Cardiac fibroblast (primary cell): ENCODE measurements at regions not wholly inside any gene's neighbourhood (a gene's known extent, or its start where the extent isn't known, plus 50 kb on each side); places are given as distances from the start of the nearest gene placed in this dataset.

Experiments
- DNase-seq, 2 donors: peaks; one replicate each; pipeline versions ENCODE4 v3.0.0 to v3.0.0-alpha.2; 2010; ENCODE audit warnings: low read depth in 2 of 2
- H3K4me3 ChIP-seq, 2 donors: replicated peaks in 1 of 2; 1 replicate in 1 of 2; 2 replicates in 1 of 2; pipeline ENCODE4 v1.5.1; 2011; ENCODE audit warnings: low read depth in 2 of 2, low read length in 2 of 2, mild to moderate bottlenecking in 2 of 2, moderate library complexity in 1 of 2
- TF ChIP-seq, protein P1 (sequence below): IDR thresholded peaks from one replicate; pipeline ENCODE4 v1.5.1; 2011; ENCODE audit warnings: low read depth, mild to moderate bottlenecking, low read length, inconsistent platforms

DNA sequence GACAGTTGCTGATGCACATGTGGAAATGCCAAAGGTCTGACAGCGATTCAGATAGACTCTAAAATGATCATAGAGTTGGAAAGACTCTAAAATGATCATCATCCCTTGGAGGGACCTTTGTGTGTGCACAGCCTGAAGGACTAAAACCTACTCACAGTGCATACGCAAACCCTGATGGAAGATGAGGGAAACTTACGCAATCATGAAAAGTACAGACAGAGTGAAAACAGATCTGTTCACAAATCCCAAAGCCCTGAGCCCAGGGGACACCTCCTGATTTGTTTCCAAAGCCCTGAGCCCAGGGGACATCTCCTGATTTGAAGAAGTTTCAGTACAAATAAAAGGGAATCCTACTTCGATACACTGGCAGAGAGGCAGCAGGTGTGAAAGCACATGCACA, 79.3 kb upstream of the PROX1 start:
- no peak for DNase-seq
- no peak overlapping the region for H3K4me3 ChIP-seq
- TF ChIP-seq, protein P1, sequence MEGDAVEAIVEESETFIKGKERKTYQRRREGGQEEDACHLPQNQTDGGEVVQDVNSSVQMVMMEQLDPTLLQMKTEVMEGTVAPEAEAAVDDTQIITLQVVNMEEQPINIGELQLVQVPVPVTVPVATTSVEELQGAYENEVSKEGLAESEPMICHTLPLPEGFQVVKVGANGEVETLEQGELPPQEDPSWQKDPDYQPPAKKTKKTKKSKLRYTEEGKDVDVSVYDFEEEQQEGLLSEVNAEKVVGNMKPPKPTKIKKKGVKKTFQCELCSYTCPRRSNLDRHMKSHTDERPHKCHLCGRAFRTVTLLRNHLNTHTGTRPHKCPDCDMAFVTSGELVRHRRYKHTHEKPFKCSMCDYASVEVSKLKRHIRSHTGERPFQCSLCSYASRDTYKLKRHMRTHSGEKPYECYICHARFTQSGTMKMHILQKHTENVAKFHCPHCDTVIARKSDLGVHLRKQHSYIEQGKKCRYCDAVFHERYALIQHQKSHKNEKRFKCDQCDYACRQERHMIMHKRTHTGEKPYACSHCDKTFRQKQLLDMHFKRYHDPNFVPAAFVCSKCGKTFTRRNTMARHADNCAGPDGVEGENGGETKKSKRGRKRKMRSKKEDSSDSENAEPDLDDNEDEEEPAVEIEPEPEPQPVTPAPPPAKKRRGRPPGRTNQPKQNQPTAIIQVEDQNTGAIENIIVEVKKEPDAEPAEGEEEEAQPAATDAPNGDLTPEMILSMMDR, result no peak

DNA sequence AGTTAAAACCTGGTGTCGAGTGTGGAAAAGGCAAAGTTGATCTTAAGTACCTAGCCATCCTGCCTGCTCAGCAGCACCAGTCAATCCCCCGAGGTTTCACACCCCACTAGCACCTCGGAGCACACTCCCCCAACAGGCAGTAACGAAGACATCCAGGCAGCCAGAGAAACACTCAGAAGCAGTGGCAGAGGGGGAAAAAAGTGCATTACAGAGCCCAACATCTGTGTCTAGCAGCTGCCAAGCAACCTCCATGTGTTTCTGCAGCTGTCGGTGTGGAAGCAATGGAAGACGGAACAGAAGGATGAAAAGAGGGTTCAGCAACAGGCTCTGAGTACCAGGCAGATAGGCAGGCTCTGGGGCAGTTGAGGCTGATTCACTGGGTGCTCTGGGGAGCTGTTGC, 73.4 kb upstream of the PROX1 start:
- TF ChIP-seq, protein P1, result no peak
- no peak for DNase-seq
- H3K4me3 ChIP-seq, result no peak overlapping the region

DNA sequence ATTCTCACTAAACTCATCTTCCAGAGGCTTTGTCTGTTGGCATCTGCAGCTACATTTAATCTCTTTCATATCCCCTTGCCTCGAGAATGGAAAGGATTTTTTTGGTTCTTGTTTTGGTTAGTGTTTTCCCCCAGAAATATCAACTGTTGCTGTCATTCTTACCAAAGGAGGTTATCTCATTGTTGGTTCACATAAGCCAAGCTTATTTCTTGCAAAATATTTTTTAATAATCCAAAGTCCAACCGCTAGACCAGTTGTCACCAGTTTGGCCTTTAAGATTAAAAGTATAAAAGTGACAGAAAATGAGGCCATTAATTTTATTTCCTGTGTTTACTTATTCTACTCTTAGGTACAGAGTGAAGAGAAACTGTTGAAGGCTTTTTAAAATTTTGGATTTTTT, 66.5 kb upstream of the PROX1 start:
- TF ChIP-seq, protein P1, result no peak
- no peak overlapping the region for H3K4me3 ChIP-seq
- no peak for DNase-seq

DNA sequence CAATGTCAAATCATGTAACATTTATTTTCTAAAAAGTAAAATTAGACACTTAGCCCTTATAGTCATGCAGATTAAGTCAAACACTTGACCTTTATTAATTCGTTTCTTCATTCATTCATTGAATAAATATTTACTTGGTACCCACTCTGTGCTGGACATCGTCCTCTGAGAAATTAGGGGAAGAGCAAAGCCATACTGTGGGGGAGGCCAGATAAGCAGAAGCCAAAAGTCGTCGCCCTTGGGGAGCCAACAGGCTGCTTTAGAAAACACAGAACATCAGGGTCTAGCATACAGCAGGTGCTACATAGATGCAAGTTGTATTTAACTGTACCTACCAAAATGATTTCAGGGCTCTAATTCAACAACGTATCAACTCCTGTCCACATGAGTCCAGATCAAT, 66.1 kb upstream of the PROX1 start:
- TF ChIP-seq, protein P1, result no peak
- DNase-seq, result no peak
- H3K4me3 ChIP-seq, result no peak overlapping the region

DNA sequence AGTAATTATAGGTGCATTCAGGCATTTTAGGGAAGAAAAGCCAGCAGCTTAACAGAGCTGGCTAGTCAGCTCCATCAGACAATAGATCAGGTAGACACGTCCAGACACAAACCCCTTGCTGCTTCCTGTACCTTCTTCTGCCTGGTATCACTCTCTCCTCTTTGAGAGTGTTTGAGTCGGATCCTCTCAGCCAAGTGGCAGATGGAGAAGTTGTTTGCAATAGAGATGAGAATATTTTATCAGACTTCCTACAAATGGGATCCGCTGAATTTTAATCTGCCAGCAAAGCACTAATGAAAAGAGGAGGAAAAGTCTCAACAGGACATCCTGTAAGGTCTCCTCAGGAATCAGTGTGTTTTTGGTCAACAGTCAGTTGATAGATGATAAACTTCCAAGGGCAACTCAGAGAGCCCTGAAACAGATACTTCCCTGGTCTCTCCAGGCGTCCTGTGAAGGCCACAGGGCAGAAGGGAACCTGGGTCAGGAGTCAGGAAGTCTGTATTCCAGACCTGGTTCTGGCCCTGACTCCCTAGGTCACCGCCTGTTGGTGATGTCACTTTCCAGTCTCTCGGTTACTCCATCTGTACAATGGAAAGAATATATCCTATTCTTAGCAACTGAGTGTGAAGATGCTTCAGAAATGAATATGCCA, 62.1 kb upstream of the PROX1 start:
- no peak overlapping the region for H3K4me3 ChIP-seq
- no peak for DNase-seq
- TF ChIP-seq, protein P1, result no peak

DNA sequence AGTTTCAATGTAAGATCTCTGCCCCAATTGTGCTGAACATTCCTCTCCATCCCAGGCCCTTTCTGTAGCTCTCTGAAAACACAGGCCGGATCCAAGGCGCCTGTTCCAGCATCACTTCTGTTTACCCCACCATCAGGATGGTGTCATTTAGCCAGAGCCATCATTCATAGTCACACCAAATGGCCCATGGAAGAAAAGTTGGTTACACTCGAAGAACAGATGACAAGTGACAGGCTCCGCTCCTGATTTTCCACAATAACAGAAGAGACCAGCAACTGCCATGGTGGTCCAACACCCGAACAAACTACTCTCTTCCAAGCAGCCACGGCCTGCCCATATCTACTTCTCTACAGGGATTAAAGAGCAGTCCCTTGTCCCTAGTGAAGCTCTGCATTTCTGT, 59.9 kb upstream of the PROX1 start:
- TF ChIP-seq, protein P1, result no peak
- DNase-seq, result no peak
- no peak overlapping the region for H3K4me3 ChIP-seq

DNA sequence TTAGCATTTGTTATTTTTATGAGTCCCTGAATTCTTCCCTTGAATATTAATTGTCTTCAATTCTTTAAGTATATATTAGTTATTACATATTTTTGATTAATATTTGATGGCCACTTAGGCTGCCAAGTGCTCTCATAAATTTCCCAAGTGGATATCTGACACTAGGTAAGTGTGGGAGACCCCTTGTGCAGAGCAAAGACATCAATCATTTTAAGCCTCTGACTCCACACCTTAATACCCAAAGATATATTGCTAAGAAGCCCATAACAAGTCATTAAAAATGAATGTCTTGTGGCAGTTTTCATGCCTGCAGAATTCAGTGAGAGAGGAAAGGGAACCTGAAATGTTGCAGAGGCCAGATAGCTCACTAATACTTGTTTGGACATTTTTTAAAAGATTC, 58.4 kb upstream of the PROX1 start:
- TF ChIP-seq, protein P1, result no peak
- no peak overlapping the region for H3K4me3 ChIP-seq
- DNase-seq, result no peak
